ENCODE measurements at regions not wholly inside any gene's neighbourhood (a gene's known extent, or its start where the extent isn't known, plus 50 kb on each side); places are given as distances from the start of the nearest gene placed in this dataset.

DNA sequence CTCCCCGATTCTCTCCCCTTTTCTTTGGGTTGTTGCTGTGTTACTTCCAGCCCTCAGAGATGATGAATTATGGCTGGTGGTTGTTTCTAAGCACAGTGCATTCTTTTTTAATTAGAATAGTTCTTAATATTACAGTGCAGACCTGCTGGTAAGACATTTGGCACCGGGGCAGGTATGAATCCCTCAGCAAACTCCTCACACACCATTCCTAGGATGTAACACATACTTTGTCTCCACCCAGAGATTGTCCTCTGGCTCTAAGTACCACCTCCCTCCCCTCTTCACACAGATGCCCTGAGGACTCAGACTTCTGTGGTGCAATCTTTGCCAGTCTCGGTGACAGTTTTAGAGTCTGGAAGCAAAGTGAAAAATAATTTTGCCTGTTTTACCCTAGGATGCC is 143.1 kb downstream of the HLX start:
- no peak overlapping the region for H3K4me3 ChIP-seq (ENCODE audit: low read depth, low read length)
- no peak for TF ChIP-seq CTCF (IDR thresholded peaks at IDR 0.05; ENCODE audit: insufficient read depth, low read depth, low read length)
- no peak for DNase-seq (ENCODE audit: low read depth)

GRCh38 chr1:221023482-221023881 is 144.2 kb downstream of the HLX start:
- H3K4me3 ChIP-seq (ENCODE audit: low read depth, low read length), result no peak overlapping the region
- no peak for DNase-seq (ENCODE audit: low read depth)
- no peak for TF ChIP-seq CTCF (IDR thresholded peaks at IDR 0.05; ENCODE audit: insufficient read depth, low read depth, low read length)

DNA sequence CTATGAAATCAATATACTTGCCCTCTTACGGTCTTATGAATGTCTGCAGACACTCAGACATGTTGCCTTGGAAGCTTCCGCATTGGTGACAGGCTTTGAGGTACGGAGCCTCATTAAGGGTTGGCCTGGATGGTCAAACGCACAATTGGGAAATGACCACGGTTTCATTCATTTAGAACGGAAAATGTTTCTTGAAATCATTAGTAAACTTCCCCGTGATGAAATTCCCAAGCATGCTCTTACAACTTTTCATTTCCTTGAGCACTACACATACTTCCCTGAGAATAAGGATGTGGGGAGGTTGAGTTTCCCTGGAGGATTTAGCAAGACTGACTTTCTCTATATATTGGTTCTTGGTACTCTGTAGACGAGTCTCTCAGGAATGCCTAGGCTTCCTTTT is 146.3 kb downstream of the HLX start:
- no peak for TF ChIP-seq CTCF (IDR thresholded peaks at IDR 0.05; ENCODE audit: insufficient read depth, low read depth, low read length)
- no peak for DNase-seq (ENCODE audit: low read depth)
- no peak overlapping the region for H3K4me3 ChIP-seq (ENCODE audit: low read depth, low read length)

- no peak for TF ChIP-seq CTCF (IDR thresholded peaks at IDR 0.05; ENCODE audit: insufficient read depth, low read depth, low read length)
- DNase-seq (ENCODE audit: low read depth), result no peak
- no peak overlapping the region for H3K4me3 ChIP-seq (ENCODE audit: low read depth, low read length)
Observed at GRCh38 chr1:221025956-221026355, 146.7 kb downstream of the HLX start.

DNA sequence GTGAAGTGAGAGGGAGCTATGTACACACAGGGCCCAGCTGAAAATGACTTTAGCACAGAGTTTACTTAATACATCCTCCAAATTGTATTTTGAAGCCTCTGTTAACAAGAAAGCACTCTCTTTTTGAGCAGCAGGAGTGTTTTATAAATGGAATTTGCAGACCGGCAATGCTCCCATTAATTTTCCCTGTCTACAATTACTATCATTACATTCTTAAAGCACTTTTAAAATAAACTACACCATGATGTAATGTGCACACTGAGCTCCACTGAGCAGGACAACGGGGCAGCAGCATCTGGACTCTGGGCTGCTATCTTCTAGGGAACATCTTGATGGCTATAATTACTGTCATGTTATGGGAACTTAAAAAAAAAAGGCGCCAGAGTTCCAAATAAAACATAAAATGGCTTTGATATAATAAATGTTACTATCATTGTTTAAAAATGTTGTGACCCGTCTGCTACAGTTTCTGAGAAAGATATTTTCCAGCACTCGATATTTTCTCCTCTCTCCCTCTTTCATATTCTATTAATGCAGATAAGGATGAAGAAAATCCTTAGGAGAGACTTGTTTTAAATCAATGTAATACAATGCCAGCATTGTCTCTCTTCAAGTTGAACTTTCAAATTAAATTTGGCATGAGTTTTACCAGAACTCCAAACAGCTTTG is 150.9 kb downstream of the HLX start:
- DNase-seq (ENCODE audit: low read depth), result peak; percentile 59
- no peak overlapping the region for H3K4me3 ChIP-seq (ENCODE audit: low read depth, low read length)
- TF ChIP-seq CTCF (IDR thresholded peaks at IDR 0.05; ENCODE audit: insufficient read depth, low read depth, low read length), result no peak

GRCh38 chr1:221030990-221031389 is 151.7 kb downstream of the HLX start:
- no peak for TF ChIP-seq CTCF (IDR thresholded peaks at IDR 0.05; ENCODE audit: insufficient read depth, low read depth, low read length)
- no peak for DNase-seq (ENCODE audit: low read depth)
- H3K4me3 ChIP-seq (ENCODE audit: low read depth, low read length), result no peak overlapping the region
